ENCODE measurements at regions not wholly inside any gene's neighbourhood (a gene's known extent, or its start where the extent isn't known, plus 50 kb on each side); places are given as distances from the start of the nearest gene placed in this dataset.

- Mint-ChIP-seq H3K36me3 (ENCODE audit: low read depth) (no peaks in the 10 kb centered on the region), H3K27me3 (no peaks in the 10 kb centered on the region), H3K4me1 (no peaks in the 10 kb centered on the region), H3K9me3 (no peaks in the 10 kb centered on the region), H3K27ac (no peak overlapping the region), H3K4me3 (no peak overlapping the region)
- POLR2A ChIA-PET, result no interaction called here
- no peak for DNase-seq
- CTCF ChIA-PET, result no interaction called here
Measured at GRCh38 chr5:112018846-112019245, 261.9 kb upstream of the NREP start.

GRCh38 chr5:112016980-112017379 lies 260.0 kb upstream of the NREP start:
- Mint-ChIP-seq H3K4me3 (no peak overlapping the region), H3K36me3 (ENCODE audit: low read depth) (no peaks in the 10 kb centered on the region), H3K27me3 (no peaks in the 10 kb centered on the region), H3K9me3 (no peaks in the 10 kb centered on the region), H3K4me1 (no peaks in the 10 kb centered on the region), H3K27ac (no peak overlapping the region)
- CTCF ChIA-PET, result no interaction called here
- DNase-seq, result no peak
- POLR2A ChIA-PET, result no interaction called here

GRCh38 chr5:112014783-112015395 lies 257.9 kb upstream of the NREP start:
- no peak for DNase-seq
- Mint-ChIP-seq H3K4me3 (no peak overlapping the region), H3K27ac (no peak overlapping the region), H3K4me1 (no peaks in the 10 kb centered on the region), H3K36me3 (ENCODE audit: low read depth) (no peaks in the 10 kb centered on the region), H3K9me3 (no peaks in the 10 kb centered on the region), H3K27me3 (no peaks in the 10 kb centered on the region)
- ChIA-PET CTCF (no interaction called here), POLR2A (no interaction called here)

- Mint-ChIP-seq H3K4me1 (no peaks in the 10 kb centered on the region), H3K27ac (no peak overlapping the region), H3K4me3 (no peak overlapping the region), H3K9me3 (no peaks in the 10 kb centered on the region), H3K36me3 (ENCODE audit: low read depth) (no peaks in the 10 kb centered on the region), H3K27me3 (no peaks in the 10 kb centered on the region)
- CTCF ChIA-PET, result no interaction called here
- POLR2A ChIA-PET, result no interaction called here
- DNase-seq, result no peak
Measured at GRCh38 chr5:112013660-112014059, 256.7 kb upstream of the NREP start.

GRCh38 chr5:112012104-112012503 lies 255.1 kb upstream of the NREP start:
- POLR2A ChIA-PET, result no interaction called here
- CTCF ChIA-PET, result no interaction called here
- no peaks in the 10 kb centered on the region for H3K4me1 Mint-ChIP-seq
- no peak overlapping the region for H3K27ac Mint-ChIP-seq
- DNase-seq, result no peak
- no peak overlapping the region for H3K4me3 Mint-ChIP-seq
- no peaks in the 10 kb centered on the region for H3K27me3 Mint-ChIP-seq
- H3K36me3 Mint-ChIP-seq (ENCODE audit: low read depth), result no peaks in the 10 kb centered on the region
- no peaks in the 10 kb centered on the region for H3K9me3 Mint-ChIP-seq

GRCh38 chr5:112010475-112010874 lies 253.5 kb upstream of the NREP start:
- Mint-ChIP-seq H3K27me3 (no peaks in the 10 kb centered on the region), H3K4me1 (no peaks in the 10 kb centered on the region), H3K27ac (no peak overlapping the region), H3K9me3 (no peaks in the 10 kb centered on the region), H3K36me3 (ENCODE audit: low read depth) (no peaks in the 10 kb centered on the region), H3K4me3 (no peak overlapping the region)
- ChIA-PET CTCF (no interaction called here), POLR2A (no interaction called here)
- no peak for DNase-seq

- no peak for DNase-seq
- Mint-ChIP-seq H3K9me3 (no peaks in the 10 kb centered on the region), H3K4me3 (no peak overlapping the region), H3K27ac (no peak overlapping the region), H3K36me3 (ENCODE audit: low read depth) (no peaks in the 10 kb centered on the region), H3K4me1 (no peaks in the 10 kb centered on the region), H3K27me3 (no peaks in the 10 kb centered on the region)
- ChIA-PET POLR2A (no interaction called here), CTCF (no interaction called here)
Measured at GRCh38 chr5:112006721-112007120, 249.7 kb upstream of the NREP start.

GRCh38 chr5:112005623-112005930 lies 248.6 kb upstream of the NREP start:
- CTCF ChIA-PET, result no interaction called here
- Mint-ChIP-seq H3K4me3 (no peak overlapping the region), H3K4me1 (no peaks in the 10 kb centered on the region), H3K9me3 (no peaks in the 10 kb centered on the region), H3K27ac (no peak overlapping the region), H3K27me3 (no peaks in the 10 kb centered on the region), H3K36me3 (ENCODE audit: low read depth) (no peaks in the 10 kb centered on the region)
- DNase-seq, result no peak
- POLR2A ChIA-PET, result no interaction called here

- POLR2A ChIA-PET, result no interaction called here
- Mint-ChIP-seq H3K4me3 (no peak overlapping the region), H3K27me3 (no peaks in the 10 kb centered on the region), H3K9me3 (no peaks in the 10 kb centered on the region), H3K27ac (no peak overlapping the region), H3K4me1 (no peaks in the 10 kb centered on the region), H3K36me3 (ENCODE audit: low read depth) (no peaks in the 10 kb centered on the region)
- no peak for DNase-seq
- CTCF ChIA-PET, result no interaction called here
Measured at GRCh38 chr5:112004867-112005622, 248.1 kb upstream of the NREP start.

GRCh38 chr5:112002376-112002775 lies 245.4 kb upstream of the NREP start:
- Mint-ChIP-seq H3K36me3 (ENCODE audit: low read depth) (no peaks in the 10 kb centered on the region), H3K9me3 (no peaks in the 10 kb centered on the region), H3K4me3 (no peak overlapping the region), H3K27ac (no peak overlapping the region), H3K4me1 (no peaks in the 10 kb centered on the region), H3K27me3 (peaks cover 10% of the 10 kb centered on the region)
- POLR2A ChIA-PET, result no interaction called here
- DNase-seq, result no peak
- CTCF ChIA-PET, result no interaction called here

- H3K4me3 Mint-ChIP-seq, result no peak overlapping the region
- POLR2A ChIA-PET, result no interaction called here
- no peaks in the 10 kb centered on the region for H3K36me3 Mint-ChIP-seq (ENCODE audit: low read depth)
- H3K4me1 Mint-ChIP-seq, result no peaks in the 10 kb centered on the region
- no peak for DNase-seq
- H3K9me3 Mint-ChIP-seq, result no peaks in the 10 kb centered on the region
- H3K27ac Mint-ChIP-seq, result no peak overlapping the region
- CTCF ChIA-PET, result no interaction called here
- peaks cover 11% of the 10 kb centered on the region for H3K27me3 Mint-ChIP-seq
Measured at GRCh38 chr5:111999286-111999685, 242.3 kb upstream of the NREP start.

GRCh38 chr5:111998871-111999270 lies 241.9 kb upstream of the NREP start:
- no peak overlapping the region for H3K27ac Mint-ChIP-seq
- no peaks in the 10 kb centered on the region for H3K9me3 Mint-ChIP-seq
- POLR2A ChIA-PET, result no interaction called here
- no peaks in the 10 kb centered on the region for H3K4me1 Mint-ChIP-seq
- H3K27me3 Mint-ChIP-seq, result peaks cover 13% of the 10 kb centered on the region
- no peaks in the 10 kb centered on the region for H3K36me3 Mint-ChIP-seq (ENCODE audit: low read depth)
- CTCF ChIA-PET, result no interaction called here
- DNase-seq, result no peak
- no peak overlapping the region for H3K4me3 Mint-ChIP-seq

GRCh38 chr5:111997711-111998110 lies 240.7 kb upstream of the NREP start:
- ChIA-PET POLR2A (no interaction called here), CTCF (no interaction called here)
- DNase-seq, result no peak
- Mint-ChIP-seq H3K27me3 (peaks cover 13% of the 10 kb centered on the region), H3K4me3 (no peak overlapping the region), H3K27ac (no peak overlapping the region), H3K4me1 (no peaks in the 10 kb centered on the region), H3K9me3 (no peaks in the 10 kb centered on the region), H3K36me3 (ENCODE audit: low read depth) (no peaks in the 10 kb centered on the region)

- Mint-ChIP-seq H3K4me3 (no peak overlapping the region), H3K27ac (no peak overlapping the region), H3K4me1 (no peaks in the 10 kb centered on the region), H3K9me3 (no peaks in the 10 kb centered on the region), H3K36me3 (ENCODE audit: low read depth) (no peaks in the 10 kb centered on the region), H3K27me3 (peaks cover 13% of the 10 kb centered on the region)
- DNase-seq, result no peak
- POLR2A ChIA-PET, result no interaction called here
- CTCF ChIA-PET, result no interaction called here
Measured at GRCh38 chr5:111997308-111997707, 240.3 kb upstream of the NREP start.
